Smooth muscle cell (in vitro differentiated cells): ENCODE measurements at regions not wholly inside any gene's neighbourhood (a gene's known extent, or its start where the extent isn't known, plus 50 kb on each side); places are given as distances from the start of the nearest gene placed in this dataset.

Experiments
- DNase-seq: peaks from one replicate; lab custom pipeline; 2025; ENCODE audit not compliant: unreplicated experiment; lab: John Stamatoyannopoulos, UW
- H2AFZ ChIP-seq: fragments of 200-600 bp; sonication (generic); 2 replicates; pipeline ENCODE4 v1.6.0; 2016; ENCODE audit warnings: antibody characterized with exemption, low read depth, mild to moderate bottlenecking
- H3F3A ChIP-seq: fragments of 200-600 bp; sonication (generic); 2 replicates; pipeline ENCODE4 v1.6.0; 2017; ENCODE audit warnings: antibody characterized with exemption, low read depth
- H3K27ac ChIP-seq: fragments of 200-600 bp; sonication (generic); 2 replicates; pipeline ENCODE4 v1.5.1; 2016; ENCODE audit warnings: low read depth, mild to moderate bottlenecking
- H3K27me3 ChIP-seq: fragments of 200-600 bp; sonication (generic); 2 replicates; pipeline ENCODE4 v1.6.1; 2016; ENCODE audit warnings: low read depth, mild to moderate bottlenecking
- H3K36me3 ChIP-seq: fragments of 200-600 bp; sonication (generic); 2 replicates; pipeline ENCODE4 v1.5.1; 2016; ENCODE audit warnings: low read depth
- H3K4me1 ChIP-seq: fragments of 200-600 bp; sonication (generic); 2 replicates; pipeline ENCODE4 v1.5.1; 2016; ENCODE audit warnings: low read depth
- H3K4me2 ChIP-seq: fragments of 200-600 bp; sonication (generic); 2 replicates; pipeline ENCODE4 v1.6.0; 2016; ENCODE audit warnings: mild to moderate bottlenecking
- H3K4me3 ChIP-seq: fragments of 200-600 bp; sonication (generic); 2 replicates; pipeline ENCODE4 v1.5.1; 2016; ENCODE audit warnings: mild to moderate bottlenecking
- H3K79me2 ChIP-seq: fragments of 200-600 bp; sonication (generic); 2 replicates; pipeline ENCODE4 v1.6.0; 2016; ENCODE audit warnings: low read depth, mild to moderate bottlenecking
- H3K9ac ChIP-seq: fragments of 200-600 bp; sonication (generic); 2 replicates; pipeline ENCODE4 v1.6.0; 2016; ENCODE audit warnings: low read depth
- H3K9me3 ChIP-seq: fragments of 200-600 bp; sonication (generic); replicated peaks from 2 replicates; pipeline ENCODE4 v1.5.1; 2016; ENCODE audit warnings: low read depth
- H4K20me1 ChIP-seq: fragments of 200-600 bp; sonication (generic); 2 replicates; pipeline ENCODE4 v1.6.0; 2016; ENCODE audit warnings: low read depth
- WGBS: methylation state at CpG from one replicate; pipeline ENCODE4 v1.1.7; 2016; ENCODE audit warnings: low lambda C conversion rate; 5-methylcytosine and 5-hydroxymethylcytosine counted together
- TF ChIP-seq, protein P1 (sequence below): fragments of 200-600 bp; sonication (generic); IDR thresholded peaks from 2 replicates; pipeline ENCODE4 v1.5.1; 2017; ENCODE audit warnings: borderline replicate concordance, mild to moderate bottlenecking, antibody characterized with exemption; ENCODE audit not compliant: insufficient read depth, poor library complexity, severe bottlenecking

DNA sequence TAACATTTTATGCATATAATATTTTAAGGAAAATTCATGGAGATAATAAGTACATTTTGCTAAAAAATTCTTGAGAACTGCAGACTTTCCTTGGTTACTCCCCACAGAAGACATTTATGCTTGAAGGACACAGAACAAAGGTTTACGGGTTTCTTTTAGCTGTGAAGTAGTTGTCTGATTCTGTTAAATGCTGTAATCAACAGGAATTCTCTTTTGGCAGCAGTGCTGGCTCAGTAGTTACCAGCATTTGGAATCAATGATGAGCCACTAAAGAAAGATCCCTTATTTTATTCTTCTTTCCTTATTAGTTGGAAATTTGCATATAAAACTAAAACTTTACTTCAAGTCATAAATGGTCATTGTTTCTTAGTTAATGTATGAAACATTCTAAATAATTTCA, 199.3 kb upstream of the FAT4 start:
- Histone ChIP-seq H3K4me2 (no peak overlapping the region), H3K36me3 (no peaks in the 10 kb centered on the region), H3K4me1 (no peaks in the 10 kb centered on the region), H3K27me3 (no peaks in the 10 kb centered on the region), H3F3A (no peaks in the 10 kb centered on the region), H3K9me3 (no peaks in the 10 kb centered on the region), H4K20me1 (no peaks in the 10 kb centered on the region), H2AFZ (peak overlapping the region; percentile 49), H3K4me3 (no peak overlapping the region), H3K9ac (no peak overlapping the region), H3K27ac (no peak overlapping the region), H3K79me2 (no peaks in the 10 kb centered on the region)
- 100% methylated on average over 1 of the region's 1 CpG for WGBS
- TF ChIP-seq, protein P1, sequence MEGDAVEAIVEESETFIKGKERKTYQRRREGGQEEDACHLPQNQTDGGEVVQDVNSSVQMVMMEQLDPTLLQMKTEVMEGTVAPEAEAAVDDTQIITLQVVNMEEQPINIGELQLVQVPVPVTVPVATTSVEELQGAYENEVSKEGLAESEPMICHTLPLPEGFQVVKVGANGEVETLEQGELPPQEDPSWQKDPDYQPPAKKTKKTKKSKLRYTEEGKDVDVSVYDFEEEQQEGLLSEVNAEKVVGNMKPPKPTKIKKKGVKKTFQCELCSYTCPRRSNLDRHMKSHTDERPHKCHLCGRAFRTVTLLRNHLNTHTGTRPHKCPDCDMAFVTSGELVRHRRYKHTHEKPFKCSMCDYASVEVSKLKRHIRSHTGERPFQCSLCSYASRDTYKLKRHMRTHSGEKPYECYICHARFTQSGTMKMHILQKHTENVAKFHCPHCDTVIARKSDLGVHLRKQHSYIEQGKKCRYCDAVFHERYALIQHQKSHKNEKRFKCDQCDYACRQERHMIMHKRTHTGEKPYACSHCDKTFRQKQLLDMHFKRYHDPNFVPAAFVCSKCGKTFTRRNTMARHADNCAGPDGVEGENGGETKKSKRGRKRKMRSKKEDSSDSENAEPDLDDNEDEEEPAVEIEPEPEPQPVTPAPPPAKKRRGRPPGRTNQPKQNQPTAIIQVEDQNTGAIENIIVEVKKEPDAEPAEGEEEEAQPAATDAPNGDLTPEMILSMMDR: no peak
- no peak for DNase-seq

DNA sequence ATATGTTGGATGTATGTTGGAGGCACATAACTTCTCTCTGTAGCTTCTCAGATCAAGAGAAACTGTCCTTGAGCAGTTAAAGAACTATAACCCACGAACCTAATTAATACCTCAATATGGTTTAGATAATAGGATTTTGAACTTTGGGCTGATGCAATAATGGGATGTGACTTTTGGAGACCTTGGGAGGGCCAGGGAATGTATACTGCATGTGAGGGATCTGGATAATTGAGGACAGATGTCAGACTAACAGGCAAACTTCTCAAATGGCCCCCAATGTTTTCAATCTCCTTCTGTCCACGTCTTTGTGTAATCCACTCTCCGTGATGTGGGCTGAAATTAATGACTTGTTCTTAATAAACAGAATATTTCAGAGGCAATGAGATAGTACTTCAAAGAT, 202.2 kb upstream of the FAT4 start:
- Histone ChIP-seq H3F3A (no peaks in the 10 kb centered on the region), H3K36me3 (no peaks in the 10 kb centered on the region), H3K27ac (no peak overlapping the region), H3K4me2 (no peak overlapping the region), H3K79me2 (no peaks in the 10 kb centered on the region), H3K4me3 (no peak overlapping the region), H3K9me3 (no peaks in the 10 kb centered on the region), H3K9ac (no peak overlapping the region), H3K4me1 (no peaks in the 10 kb centered on the region), H3K27me3 (no peaks in the 10 kb centered on the region), H2AFZ (peak overlapping the region; percentile 66), H4K20me1 (no peaks in the 10 kb centered on the region)
- DNase-seq: no peak
- TF ChIP-seq, protein P1: no peak
- 80% methylated on average over 3 of the region's 3 CpGs for WGBS

DNA sequence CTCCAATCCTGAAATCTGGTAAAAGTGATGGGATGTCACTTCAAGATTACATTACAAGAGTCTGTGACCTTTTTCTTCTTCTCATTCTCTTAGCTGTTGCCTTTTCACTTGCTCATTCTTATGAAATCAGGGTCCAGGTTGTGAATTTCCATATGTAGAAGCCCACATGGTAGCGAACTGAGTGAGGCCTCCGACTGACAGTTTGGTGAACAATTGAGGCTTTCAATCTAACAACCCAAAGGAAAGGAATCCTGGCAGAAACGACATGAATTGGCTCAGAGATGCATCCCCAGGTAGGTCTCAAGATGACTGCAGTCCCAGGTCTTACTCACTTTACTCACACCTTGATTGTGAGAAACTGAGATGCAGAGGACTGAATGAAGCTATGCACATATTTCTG, 203.4 kb upstream of the FAT4 start:
- Histone ChIP-seq H3K79me2 (no peaks in the 10 kb centered on the region), H3K36me3 (no peaks in the 10 kb centered on the region), H3K27ac (no peak overlapping the region), H3K4me2 (no peak overlapping the region), H3K4me3 (no peak overlapping the region), H3K27me3 (no peaks in the 10 kb centered on the region), H3K4me1 (no peaks in the 10 kb centered on the region), H3K9me3 (no peaks in the 10 kb centered on the region), H4K20me1 (no peaks in the 10 kb centered on the region), H3K9ac (no peak overlapping the region), H2AFZ (no peak overlapping the region), H3F3A (no peaks in the 10 kb centered on the region)
- TF ChIP-seq, protein P1: no peak
- 76% methylated on average over 3 of the region's 3 CpGs for WGBS
- DNase-seq: no peak

DNA sequence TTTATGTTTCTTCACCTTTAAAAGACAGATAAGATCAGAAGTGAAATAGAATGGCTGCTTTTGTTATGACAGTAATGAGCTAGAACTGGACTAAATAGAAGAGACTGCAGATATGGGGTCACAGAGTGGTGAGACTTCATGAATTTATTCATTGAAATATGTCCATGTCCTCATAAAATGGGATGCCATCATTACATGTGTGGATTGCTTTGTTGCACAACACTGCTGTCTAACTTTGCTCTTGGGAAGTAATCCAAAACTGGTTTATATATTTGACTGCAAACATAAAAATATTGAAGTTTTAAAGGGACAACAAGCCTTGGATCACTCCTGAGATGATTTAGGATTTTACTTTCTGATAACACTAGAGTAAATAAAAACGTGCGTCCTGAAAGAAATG, 209.2 kb upstream of the FAT4 start:
- Histone ChIP-seq H3K4me1 (no peaks in the 10 kb centered on the region), H3K9ac (no peak overlapping the region), H2AFZ (no peak overlapping the region), H3K79me2 (no peaks in the 10 kb centered on the region), H3K4me3 (no peak overlapping the region), H3K4me2 (no peak overlapping the region), H3K27me3 (no peaks in the 10 kb centered on the region), H3K27ac (no peak overlapping the region), H3K36me3 (no peaks in the 10 kb centered on the region), H3K9me3 (no peaks in the 10 kb centered on the region), H3F3A (no peaks in the 10 kb centered on the region), H4K20me1 (no peaks in the 10 kb centered on the region)
- DNase-seq: no peak
- WGBS: 97% methylated on average over 2 of the region's 2 CpGs
- TF ChIP-seq, protein P1: no peak
